NCI-H1694 treated with DMSO at 0.1 percent for 48 hours (cell line): ENCODE measurements at regions not wholly inside any gene's neighbourhood (a gene's known extent, or its start where the extent isn't known, plus 50 kb on each side); places are given as distances from the start of the nearest gene placed in this dataset.
"Not testable (repeated sequence)": the region's sequence is repeated elsewhere in the genome, so short reads cannot be mapped to it uniquely, and the experiment has no call there.

Experiments used
- DNase-seq: peaks from one replicate; lab custom pipeline; 2025; lab: John Stamatoyannopoulos, UW

GRCh38 chr6:139754898-139755775, 380.7 kb upstream of the CITED2 start:
- no peak for DNase-seq

GRCh38 chr6:139753198-139753861, 378.9 kb upstream of the CITED2 start:
- no peak for DNase-seq

- DNase-seq: no peak
Observed at GRCh38 chr6:139752086-139752485, 377.6 kb upstream of the CITED2 start.

- no peak for DNase-seq
Observed at GRCh38 chr6:139751179-139751578, 376.7 kb upstream of the CITED2 start.

GRCh38 chr6:139748353-139749146, 374.1 kb upstream of the CITED2 start:
- DNase-seq: no peak

DNA sequence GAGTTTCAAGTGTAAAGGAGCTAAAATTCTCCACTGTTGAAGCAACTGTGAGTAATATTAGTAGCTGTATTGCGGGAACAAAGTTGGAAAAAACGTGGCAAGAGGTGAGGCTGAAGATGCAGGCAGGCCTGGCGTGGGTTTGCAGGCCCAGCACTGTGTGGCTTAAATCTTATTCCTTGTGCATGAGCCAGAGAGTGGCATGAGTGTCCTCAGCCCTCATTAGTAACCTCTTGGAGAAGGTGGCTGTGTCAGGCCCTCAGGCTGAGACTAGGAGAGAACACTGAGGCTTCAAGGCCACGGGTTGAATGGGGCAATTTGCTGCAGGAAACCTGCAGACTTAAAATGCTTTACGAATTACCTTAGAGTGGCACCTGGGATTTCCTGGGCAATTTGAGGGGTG, 372.7 kb upstream of the CITED2 start:
- no peak for DNase-seq

DNA sequence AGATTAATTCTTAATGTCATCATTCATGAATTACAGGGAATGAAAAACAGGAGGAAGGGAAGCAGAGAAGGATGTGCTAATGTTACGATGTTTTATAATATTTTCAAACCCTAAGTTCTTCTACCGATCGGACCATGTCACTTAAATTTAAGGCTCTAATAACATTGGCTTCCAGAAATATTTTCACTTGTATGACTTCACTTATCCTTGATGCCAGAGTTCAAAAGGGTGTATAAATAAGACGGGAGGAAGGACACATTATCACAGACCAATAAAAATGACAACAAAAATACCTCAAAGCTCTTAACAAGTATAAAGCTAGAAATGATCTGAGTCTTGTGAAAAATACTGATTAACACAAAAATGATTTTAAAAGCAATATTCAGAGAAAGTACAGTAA, 370.4 kb upstream of the CITED2 start:
- DNase-seq: no peak

DNA sequence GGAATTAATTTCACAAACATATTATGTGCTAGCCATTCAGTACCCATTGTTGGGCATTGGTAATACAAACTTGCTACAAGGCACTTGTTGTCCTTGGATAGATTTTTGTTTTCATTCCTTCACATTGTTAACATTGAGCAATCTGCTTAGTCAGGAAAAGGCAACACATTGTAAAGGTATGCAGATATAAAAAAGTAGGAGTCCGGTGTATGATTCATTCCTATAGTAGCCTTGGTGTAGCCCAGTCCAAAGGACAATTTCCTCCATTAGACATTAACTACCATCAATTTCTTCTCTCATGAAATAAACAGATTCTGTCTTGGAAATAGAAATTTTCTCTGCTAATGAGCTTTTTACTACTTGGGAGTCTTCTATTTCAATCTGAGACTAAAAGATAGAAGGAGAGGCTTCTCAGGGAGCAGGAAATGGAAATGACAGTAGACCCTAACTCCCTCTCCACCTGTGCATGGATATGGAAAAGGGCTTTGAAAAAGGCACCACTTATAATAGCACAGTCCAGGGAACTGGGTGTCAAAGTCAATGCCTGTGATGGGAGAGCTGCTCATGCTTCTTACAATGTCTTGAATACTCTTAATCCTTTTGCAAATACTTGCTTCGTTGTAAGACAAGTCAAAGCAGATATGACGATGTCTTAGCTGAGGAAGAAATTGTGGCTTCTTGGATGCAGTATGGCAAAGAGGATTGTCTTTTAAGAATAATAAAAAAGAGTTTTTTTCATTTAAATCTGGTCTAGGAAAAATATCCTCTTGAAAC, 369.4 kb upstream of the CITED2 start:
- DNase-seq: no peak

GRCh38 chr6:139742671-139743070, 368.2 kb upstream of the CITED2 start:
- no peak for DNase-seq

- no peak for DNase-seq
Observed at GRCh38 chr6:139738801-139739455, 364.5 kb upstream of the CITED2 start.

DNA sequence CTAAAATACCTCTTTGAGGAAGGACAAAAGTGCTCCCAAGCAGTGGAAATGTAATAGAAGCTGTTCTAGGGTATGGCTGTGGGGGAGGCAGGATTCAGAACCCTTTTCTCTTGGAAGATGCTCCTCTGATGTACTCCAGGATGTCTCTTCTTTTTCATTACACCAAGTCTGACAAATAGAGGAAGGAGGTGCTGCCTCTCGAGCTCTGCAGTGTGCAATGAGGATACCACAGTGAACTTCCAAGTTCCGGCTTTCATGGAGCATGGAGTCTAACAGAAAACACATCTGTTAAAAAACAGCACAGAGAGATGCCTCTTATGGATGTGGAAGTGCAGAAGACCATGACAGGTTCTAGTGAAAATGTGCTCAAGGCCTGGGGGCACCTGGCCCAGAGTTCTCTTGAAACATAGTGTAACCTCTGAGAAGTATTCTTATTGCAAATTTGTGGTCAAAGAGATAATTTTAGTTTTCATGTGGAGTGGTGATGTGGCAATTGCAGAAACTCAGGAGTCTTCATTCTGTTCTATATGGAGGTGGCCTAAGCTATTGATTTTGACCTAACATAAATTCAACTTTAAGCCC, 362.0 kb upstream of the CITED2 start:
- no peak for DNase-seq

GRCh38 chr6:139732451-139732850, 358.0 kb upstream of the CITED2 start:
- DNase-seq: no peak

GRCh38 chr6:139730340-139730974, 356.0 kb upstream of the CITED2 start:
- DNase-seq: no peak

DNA sequence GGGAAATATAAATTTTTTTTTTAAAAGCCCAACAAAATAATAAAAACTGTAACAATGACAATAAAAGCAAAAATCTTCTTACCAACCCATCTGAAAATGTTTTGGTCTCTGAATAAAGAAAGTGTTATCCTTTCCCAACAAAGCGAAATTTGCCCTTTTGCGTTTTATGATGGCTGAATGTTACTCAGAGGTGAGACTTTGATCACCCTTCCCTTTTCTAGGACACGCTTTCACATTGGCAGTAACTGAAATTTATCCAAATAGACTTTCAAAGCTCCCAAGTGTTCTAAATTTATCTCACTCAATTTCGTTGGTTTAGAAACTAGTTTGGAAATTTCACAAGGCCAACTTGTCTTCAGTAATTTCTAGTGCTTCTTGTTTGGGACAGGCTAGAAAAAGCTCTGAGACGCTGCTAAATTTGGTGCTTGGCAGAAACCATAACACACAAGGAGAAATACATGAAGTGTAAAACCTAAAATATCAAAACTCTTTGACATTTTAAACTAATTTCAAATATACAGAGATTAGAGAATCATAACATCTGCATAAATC, 354.5 kb upstream of the CITED2 start:
- DNase-seq: no peak

DNA sequence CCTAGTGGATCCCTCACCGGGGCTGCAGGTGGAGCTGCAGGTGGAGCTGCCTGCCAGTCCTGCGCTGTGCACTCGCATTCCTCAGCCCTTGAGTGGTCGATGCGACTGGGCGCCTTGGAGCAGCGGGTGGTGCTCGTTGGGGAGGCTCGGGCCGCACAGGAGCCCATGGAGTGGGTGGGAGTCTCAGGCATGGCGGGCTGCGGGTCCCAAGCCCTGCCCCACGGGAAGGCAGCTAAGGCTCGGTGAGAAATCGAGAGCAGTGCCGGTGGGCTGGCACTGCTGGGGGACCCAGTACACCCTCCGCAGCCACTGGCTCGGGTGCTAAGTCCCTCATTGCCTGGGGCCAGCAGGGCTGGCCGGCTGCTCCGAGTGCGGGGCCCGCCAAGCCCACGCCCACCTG, 351.8 kb upstream of the CITED2 start:
- DNase-seq: not testable (repeated sequence)

GRCh38 chr6:139722530-139722929, 348.1 kb upstream of the CITED2 start:
- no peak for DNase-seq

DNA sequence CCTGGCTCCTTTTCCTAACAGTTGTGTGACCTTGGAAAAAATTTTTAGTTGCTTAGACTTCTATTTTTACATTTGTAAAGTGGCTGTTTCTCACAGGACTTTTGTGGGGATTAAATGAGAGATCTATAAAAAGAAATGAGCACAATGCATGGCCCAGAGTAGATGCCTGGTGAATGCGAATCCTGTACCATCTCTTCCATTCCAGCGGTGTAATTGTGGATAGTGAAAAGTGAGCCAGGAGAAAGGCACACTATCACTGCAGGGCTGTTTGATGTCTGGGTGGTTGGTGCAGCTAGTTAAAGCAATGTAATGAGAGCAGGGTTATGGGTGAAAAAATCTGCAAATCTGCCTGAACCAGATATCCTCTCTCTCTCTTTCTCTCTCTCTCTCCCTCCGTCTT, 347.5 kb upstream of the CITED2 start:
- DNase-seq: no peak

- DNase-seq: no peak
Observed at GRCh38 chr6:139713900-139714506, 339.6 kb upstream of the CITED2 start.

DNA sequence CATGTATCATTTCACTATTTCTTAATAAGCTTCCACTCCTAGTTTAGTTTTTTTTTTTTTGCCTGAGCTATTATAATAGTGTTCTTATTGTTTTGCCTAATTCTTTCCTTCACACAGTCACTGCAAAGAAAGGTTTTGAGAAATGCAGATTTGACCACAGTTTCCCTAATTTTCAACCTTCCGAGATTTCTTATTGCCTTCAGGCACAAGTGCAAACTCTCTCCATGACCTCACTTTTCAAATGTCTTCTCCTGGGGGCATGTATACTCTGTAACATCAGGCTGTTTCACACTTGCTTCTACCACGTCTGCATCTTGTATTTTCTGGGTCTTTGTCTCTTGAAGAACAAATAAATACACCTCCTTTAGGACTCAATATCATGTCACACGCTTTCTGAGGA, 339.0 kb upstream of the CITED2 start:
- no peak for DNase-seq

- DNase-seq: no peak
Observed at GRCh38 chr6:139712830-139713229, 338.4 kb upstream of the CITED2 start.
